22Rv1 (cell line): ENCODE measurements at regions not wholly inside any gene's neighbourhood (a gene's known extent, or its start where the extent isn't known, plus 50 kb on each side); places are given as distances from the start of the nearest gene placed in this dataset.

Experiments
- H3K27ac ChIP-seq: fragments of 450-650 bp; 2 replicates; pipeline ENCODE4 v1.5.1; 2017
- ZFX ChIP-seq: fragments of 450-650 bp; IDR thresholded peaks from 2 replicates; pipeline ENCODE4 v1.6.1; 2017; ENCODE audit warnings: antibody characterized with exemption, borderline replicate concordance
- TF ChIP-seq, protein P1 (sequence below): fragments of 450-650 bp; IDR thresholded peaks from 2 replicates; pipeline ENCODE4 v1.5.1; 2017; ENCODE audit warnings: mild to moderate bottlenecking

- no peak overlapping the region for H3K27ac ChIP-seq
- TF ChIP-seq, protein P1, sequence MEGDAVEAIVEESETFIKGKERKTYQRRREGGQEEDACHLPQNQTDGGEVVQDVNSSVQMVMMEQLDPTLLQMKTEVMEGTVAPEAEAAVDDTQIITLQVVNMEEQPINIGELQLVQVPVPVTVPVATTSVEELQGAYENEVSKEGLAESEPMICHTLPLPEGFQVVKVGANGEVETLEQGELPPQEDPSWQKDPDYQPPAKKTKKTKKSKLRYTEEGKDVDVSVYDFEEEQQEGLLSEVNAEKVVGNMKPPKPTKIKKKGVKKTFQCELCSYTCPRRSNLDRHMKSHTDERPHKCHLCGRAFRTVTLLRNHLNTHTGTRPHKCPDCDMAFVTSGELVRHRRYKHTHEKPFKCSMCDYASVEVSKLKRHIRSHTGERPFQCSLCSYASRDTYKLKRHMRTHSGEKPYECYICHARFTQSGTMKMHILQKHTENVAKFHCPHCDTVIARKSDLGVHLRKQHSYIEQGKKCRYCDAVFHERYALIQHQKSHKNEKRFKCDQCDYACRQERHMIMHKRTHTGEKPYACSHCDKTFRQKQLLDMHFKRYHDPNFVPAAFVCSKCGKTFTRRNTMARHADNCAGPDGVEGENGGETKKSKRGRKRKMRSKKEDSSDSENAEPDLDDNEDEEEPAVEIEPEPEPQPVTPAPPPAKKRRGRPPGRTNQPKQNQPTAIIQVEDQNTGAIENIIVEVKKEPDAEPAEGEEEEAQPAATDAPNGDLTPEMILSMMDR, result no peak
- no peak for TF ChIP-seq ZFX
Measured at GRCh38 chr2:49219741-49220140, 65.4 kb upstream of the FSHR start.

- no peak overlapping the region for H3K27ac ChIP-seq
- TF ChIP-seq, protein P1, result no peak
- no peak for TF ChIP-seq ZFX
Measured at GRCh38 chr2:49210191-49210590, 55.9 kb upstream of the FSHR start.

DNA sequence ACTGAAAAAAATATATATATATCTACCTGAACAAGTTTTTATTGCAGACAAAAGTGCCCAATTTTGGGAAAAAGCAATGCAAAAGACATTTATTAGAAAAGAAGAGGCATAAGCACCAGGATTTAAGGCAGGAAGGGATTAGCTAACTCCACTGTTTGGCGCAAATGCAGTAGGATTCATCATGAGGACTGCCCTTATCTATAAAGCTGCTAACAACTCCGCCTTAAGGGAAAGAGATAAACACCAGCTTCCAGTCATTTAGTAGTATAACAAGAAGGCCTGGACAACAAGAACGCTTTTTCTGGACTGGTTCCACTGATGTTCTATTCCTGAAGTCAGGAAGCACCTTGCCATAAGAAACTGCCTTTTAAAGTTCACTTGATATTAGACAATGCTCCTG is 52.9 kb upstream of the FSHR start:
- TF ChIP-seq, protein P1, result no peak
- TF ChIP-seq ZFX, result no peak

More for the DNA sequence above, 52.9 kb upstream of the FSHR start:
- no peak overlapping the region for H3K27ac ChIP-seq
